ENCODE measurements at regions not wholly inside any gene's neighbourhood (a gene's known extent, or its start where the extent isn't known, plus 50 kb on each side); places are given as distances from the start of the nearest gene placed in this dataset.

- Histone ChIP-seq H3K36me3 (no peaks in the 10 kb centered on the region), H3K9ac (no peak overlapping the region), H3K9me3 (no peaks in the 10 kb centered on the region), H4K20me1 (no peaks in the 10 kb centered on the region), H3K4me2 (no peak overlapping the region), H3K27me3 (no peaks in the 10 kb centered on the region), H3K4me1 (no peaks in the 10 kb centered on the region), H3K27ac (no peak overlapping the region), H3K4me3 (no peak overlapping the region)
- no peak for TF ChIP-seq Cebpa-rat (IDR thresholded peaks at IDR 0.05)
These were observed 1201.4 kb upstream of the TMEM132C start for GRCh38 chr12:127065595-127065994.

DNA sequence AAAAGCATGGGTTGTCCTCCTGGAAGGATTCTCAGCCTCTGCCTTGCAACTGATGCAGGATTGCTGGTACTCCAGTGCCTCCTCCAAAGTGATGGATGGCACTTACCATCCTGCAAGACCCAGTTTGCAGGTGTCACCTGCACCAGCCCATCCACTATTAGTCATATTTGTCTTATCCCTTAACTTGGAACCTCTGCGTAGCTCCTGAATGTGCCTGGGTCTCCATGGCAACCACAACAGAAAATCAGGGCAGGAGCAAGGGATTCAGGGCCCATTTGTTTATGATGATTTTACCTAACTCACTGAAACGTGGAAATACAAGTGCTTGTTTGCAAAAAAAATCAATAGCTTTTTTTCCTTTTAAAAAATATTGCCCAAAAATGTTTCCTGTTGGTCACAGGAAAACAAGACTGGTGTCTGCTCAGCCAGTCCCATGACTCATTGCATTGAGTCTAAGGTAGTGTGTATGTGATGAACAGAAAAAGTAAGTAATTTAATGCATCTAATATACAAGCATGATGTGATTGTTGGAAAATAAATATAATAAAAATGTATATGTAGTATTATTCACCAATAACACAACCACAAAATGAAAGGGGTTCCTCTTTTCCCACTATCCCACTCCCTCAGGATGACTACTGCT is 1196.3 kb upstream of the TMEM132C start:
- no peaks in the 10 kb centered on the region for H3K27me3 ChIP-seq
- TF ChIP-seq Cebpa-rat (IDR thresholded peaks at IDR 0.05), result no peak
- no peak overlapping the region for H3K4me3 ChIP-seq
- no peak overlapping the region for H3K9ac ChIP-seq
- no peaks in the 10 kb centered on the region for H4K20me1 ChIP-seq
- H3K36me3 ChIP-seq, result no peaks in the 10 kb centered on the region
- no peaks in the 10 kb centered on the region for H3K9me3 ChIP-seq
- H3K4me1 ChIP-seq, result no peaks in the 10 kb centered on the region
- no peak overlapping the region for H3K4me2 ChIP-seq
- no peak overlapping the region for H3K27ac ChIP-seq

DNA sequence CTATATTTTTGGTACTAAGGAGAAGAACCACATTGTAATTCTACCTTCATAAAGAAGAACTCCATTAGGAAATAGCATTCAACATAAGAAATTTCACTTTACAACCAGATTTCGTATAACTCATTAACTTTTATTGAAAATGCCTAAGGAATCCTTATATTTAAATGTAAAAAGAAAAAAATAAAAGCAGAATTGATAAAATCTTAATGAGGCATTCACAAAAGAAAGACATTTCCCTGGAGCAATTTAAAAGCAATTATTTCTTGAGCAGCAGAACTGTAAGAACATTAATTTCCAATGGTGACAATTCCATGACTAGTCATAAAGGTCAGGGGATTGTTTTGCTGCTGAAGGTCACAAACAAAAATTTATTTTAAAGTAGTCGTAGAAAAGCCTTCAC is 1192.8 kb upstream of the TMEM132C start:
- no peak overlapping the region for H3K4me3 ChIP-seq
- no peaks in the 10 kb centered on the region for H3K36me3 ChIP-seq
- H4K20me1 ChIP-seq, result no peaks in the 10 kb centered on the region
- TF ChIP-seq Cebpa-rat (IDR thresholded peaks at IDR 0.05), result no peak
- no peak overlapping the region for H3K27ac ChIP-seq
- H3K27me3 ChIP-seq, result no peaks in the 10 kb centered on the region
- no peak overlapping the region for H3K4me2 ChIP-seq
- H3K9me3 ChIP-seq, result no peaks in the 10 kb centered on the region
- no peak overlapping the region for H3K9ac ChIP-seq
- H3K4me1 ChIP-seq, result no peaks in the 10 kb centered on the region

DNA sequence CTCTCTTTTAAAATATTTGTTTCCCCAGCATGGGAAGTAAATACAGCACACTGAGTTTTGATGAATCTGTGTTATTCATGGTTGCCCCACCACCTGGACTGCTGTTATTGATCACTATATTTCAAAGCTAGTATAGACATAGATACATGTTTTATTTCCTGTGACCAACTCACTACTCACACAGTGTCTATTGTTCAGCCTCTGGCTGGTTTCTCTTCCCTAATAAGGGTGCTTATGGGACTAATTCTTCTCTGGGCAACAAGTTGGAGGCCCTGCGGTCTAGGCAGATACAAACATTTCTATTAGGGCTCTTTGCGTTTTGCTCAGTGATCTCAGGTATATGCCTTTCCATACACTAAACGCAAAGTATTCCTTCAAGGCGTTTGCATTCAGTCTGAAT is 1191.0 kb upstream of the TMEM132C start:
- no peak overlapping the region for H3K4me2 ChIP-seq
- H3K27ac ChIP-seq, result no peak overlapping the region
- TF ChIP-seq Cebpa-rat (IDR thresholded peaks at IDR 0.05), result no peak
- no peaks in the 10 kb centered on the region for H3K9me3 ChIP-seq
- H3K9ac ChIP-seq, result no peak overlapping the region
- no peaks in the 10 kb centered on the region for H4K20me1 ChIP-seq
- H3K27me3 ChIP-seq, result no peaks in the 10 kb centered on the region
- no peaks in the 10 kb centered on the region for H3K4me1 ChIP-seq
- H3K36me3 ChIP-seq, result no peaks in the 10 kb centered on the region
- H3K4me3 ChIP-seq, result no peak overlapping the region

DNA sequence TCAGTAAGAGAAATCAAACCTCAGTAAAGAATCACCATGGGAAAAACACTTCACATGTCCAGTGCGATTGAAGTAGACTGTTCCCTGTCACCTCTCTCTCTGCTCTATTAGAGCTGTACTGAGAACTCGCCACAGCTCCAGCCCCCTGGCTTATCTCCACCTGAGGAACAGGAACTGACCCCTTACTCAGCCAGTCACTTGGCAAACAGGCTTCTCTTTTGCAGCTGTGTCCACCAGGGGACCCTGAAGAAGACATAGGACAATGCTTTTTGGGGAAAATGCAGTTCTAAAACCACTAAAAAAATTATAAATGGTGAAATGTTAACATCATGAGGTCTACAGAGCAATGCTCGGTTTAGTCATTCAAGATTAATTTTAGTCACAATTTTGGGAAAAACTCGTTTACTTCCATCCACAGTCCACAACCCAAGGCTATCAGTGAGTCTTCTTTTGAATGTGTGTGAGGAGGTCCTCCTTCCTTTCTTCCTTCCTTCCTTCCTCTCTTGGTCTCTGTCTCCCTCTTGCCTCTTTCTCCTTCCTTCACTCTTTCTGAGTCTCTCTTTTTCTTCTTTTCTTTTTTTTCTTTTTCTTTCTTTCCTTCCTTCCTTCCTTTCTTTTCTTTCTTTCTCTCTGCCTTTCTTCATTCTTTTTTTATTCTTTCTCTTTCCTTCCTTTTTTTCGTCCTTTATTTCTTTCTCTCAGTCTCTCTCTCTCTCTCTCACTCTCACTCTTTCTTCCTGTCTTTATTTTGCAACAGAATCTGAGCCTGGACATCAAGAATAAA is 1189.5 kb upstream of the TMEM132C start:
- Histone ChIP-seq H3K9me3 (no peaks in the 10 kb centered on the region), H3K27ac (no peak overlapping the region), H3K9ac (no peak overlapping the region), H3K4me1 (no peaks in the 10 kb centered on the region), H3K36me3 (no peaks in the 10 kb centered on the region), H4K20me1 (no peaks in the 10 kb centered on the region), H3K4me3 (no peak overlapping the region), H3K27me3 (no peaks in the 10 kb centered on the region), H3K4me2 (no peak overlapping the region)
- no peak for TF ChIP-seq Cebpa-rat (IDR thresholded peaks at IDR 0.05)

- H3K27me3 ChIP-seq, result no peaks in the 10 kb centered on the region
- no peak overlapping the region for H3K4me2 ChIP-seq
- no peak overlapping the region for H3K9ac ChIP-seq
- peaks cover 7% of the 10 kb centered on the region; the same call in 1 of the 2 replicates for H3K4me1 ChIP-seq
- no peaks in the 10 kb centered on the region for H4K20me1 ChIP-seq
- no peaks in the 10 kb centered on the region for H3K36me3 ChIP-seq
- H3K9me3 ChIP-seq, result no peaks in the 10 kb centered on the region
- TF ChIP-seq Cebpa-rat (IDR thresholded peaks at IDR 0.05), result no peak
- no peak overlapping the region for H3K27ac ChIP-seq
- H3K4me3 ChIP-seq, result no peak overlapping the region
These were observed 1188.2 kb upstream of the TMEM132C start for GRCh38 chr12:127078577-127079350.

DNA sequence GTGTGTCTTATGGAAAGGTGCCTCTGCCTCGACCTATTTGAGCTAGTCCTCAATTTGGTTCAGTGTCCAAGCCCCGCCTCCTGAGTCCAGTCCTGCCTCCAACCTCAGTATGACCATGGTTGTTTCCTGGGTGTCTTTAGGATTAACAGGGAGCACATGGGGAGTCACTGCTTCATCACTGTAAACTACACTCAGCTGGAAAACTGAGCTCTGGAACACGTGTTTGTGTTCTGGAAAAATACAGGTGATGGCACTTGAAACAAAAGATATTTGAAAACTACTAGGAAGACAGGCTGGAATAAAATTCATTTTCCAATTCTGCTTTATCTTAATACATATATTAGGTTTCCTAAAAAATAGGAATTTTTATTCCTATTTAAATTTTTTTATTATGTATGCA is 1187.3 kb upstream of the TMEM132C start:
- H3K9ac ChIP-seq, result no peak overlapping the region
- H3K9me3 ChIP-seq, result no peaks in the 10 kb centered on the region
- no peaks in the 10 kb centered on the region for H3K36me3 ChIP-seq
- no peaks in the 10 kb centered on the region for H4K20me1 ChIP-seq
- TF ChIP-seq Cebpa-rat (IDR thresholded peaks at IDR 0.05), result no peak
- H3K27ac ChIP-seq, result no peak overlapping the region
- peaks cover 9% of the 10 kb centered on the region; the same call in 1 of the 2 replicates for H3K4me1 ChIP-seq
- H3K27me3 ChIP-seq, result no peaks in the 10 kb centered on the region
- no peak overlapping the region for H3K4me2 ChIP-seq
- H3K4me3 ChIP-seq, result no peak overlapping the region

GRCh38 chr12:127081058-127081457 is 1185.9 kb upstream of the TMEM132C start:
- Histone ChIP-seq H3K9me3 (no peaks in the 10 kb centered on the region), H3K27me3 (no peaks in the 10 kb centered on the region), H3K27ac (no peak overlapping the region), H4K20me1 (no peaks in the 10 kb centered on the region), H3K4me1 (peaks cover 9% of the 10 kb centered on the region; the same call in 1 of the 2 replicates), H3K4me2 (no peak overlapping the region), H3K9ac (no peak overlapping the region), H3K4me3 (no peak overlapping the region), H3K36me3 (no peaks in the 10 kb centered on the region)
- TF ChIP-seq Cebpa-rat (IDR thresholded peaks at IDR 0.05), result no peak

GRCh38 chr12:127083008-127083949 is 1183.7 kb upstream of the TMEM132C start:
- no peaks in the 10 kb centered on the region for H3K27me3 ChIP-seq
- no peaks in the 10 kb centered on the region for H3K9me3 ChIP-seq
- no peaks in the 10 kb centered on the region for H4K20me1 ChIP-seq
- H3K4me2 ChIP-seq, result peak overlapping the region; percentile 75
- peaks cover 9% of the 10 kb centered on the region; the same call in 1 of the 2 replicates for H3K4me1 ChIP-seq
- H3K4me3 ChIP-seq, result peak overlapping the region; percentile 56
- H3K9ac ChIP-seq, result peak overlapping the region; percentile 69
- peak overlapping the region; percentile 76 for H3K27ac ChIP-seq
- H3K36me3 ChIP-seq, result no peaks in the 10 kb centered on the region
- TF ChIP-seq Cebpa-rat (IDR thresholded peaks at IDR 0.05), result no peak
